ENCODE measurements at regions not wholly inside any gene's neighbourhood (a gene's known extent, or its start where the extent isn't known, plus 50 kb on each side); places are given as distances from the start of the nearest gene placed in this dataset.

DNA sequence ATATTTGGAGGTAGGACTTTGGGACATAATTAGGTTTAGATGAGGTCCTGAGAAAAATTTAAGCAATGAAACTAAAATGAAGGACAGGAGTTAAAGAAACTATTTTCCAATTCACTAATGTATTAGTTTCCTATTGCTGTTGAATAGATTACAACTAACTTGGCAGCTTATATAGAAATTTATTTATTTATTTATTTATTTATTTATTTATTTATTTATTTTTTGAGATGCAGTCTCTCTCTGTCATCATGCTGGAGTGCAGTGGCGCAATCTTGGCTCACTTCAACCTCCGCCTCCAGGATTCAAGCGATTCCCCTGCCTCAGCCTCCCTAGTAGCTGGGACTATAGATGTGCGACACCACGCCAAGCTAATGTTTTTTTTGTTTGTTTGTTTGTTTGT is 182.4 kb upstream of the ADCY2 start:
- Histone ChIP-seq H3K4me3 (no peak overlapping the region), H3K4me2 (no peak overlapping the region), H3K27me3 (no peaks in the 10 kb centered on the region), H3K9ac (no peak overlapping the region), H3K9me3 (no peaks in the 10 kb centered on the region), H3K4me1 (no peaks in the 10 kb centered on the region), H3K36me3 (no peaks in the 10 kb centered on the region), H3K27ac (no peak overlapping the region), H4K20me1 (no peaks in the 10 kb centered on the region)
- no peak for TF ChIP-seq Cebpa-rat (IDR thresholded peaks at IDR 0.05)

DNA sequence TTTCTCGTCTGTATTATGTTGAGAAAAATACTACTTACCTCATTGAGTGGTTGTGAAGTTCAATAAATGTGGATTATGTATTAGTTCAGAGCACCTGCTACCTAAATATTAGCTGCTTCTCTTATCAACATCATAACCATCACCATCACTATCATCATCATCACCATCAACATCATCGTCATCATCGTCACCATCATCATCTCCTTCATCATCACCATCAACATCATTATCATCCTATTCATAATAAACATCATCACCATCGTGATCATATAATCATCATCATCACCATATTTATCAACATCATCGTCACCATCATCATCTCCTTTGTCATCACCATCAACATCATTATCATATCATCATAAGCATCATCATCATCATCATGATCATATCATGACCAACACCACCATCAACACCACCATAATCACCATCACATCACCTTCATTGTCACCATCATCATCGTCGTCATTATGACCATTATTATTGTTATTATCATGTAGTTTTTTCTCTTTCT is 181.0 kb upstream of the ADCY2 start:
- H3K9me3 ChIP-seq: no peaks in the 10 kb centered on the region
- no peaks in the 10 kb centered on the region for H3K4me1 ChIP-seq
- no peak overlapping the region for H3K4me3 ChIP-seq
- H4K20me1 ChIP-seq: no peaks in the 10 kb centered on the region
- no peak for TF ChIP-seq Cebpa-rat (IDR thresholded peaks at IDR 0.05)
- H3K27me3 ChIP-seq: no peaks in the 10 kb centered on the region
- no peaks in the 10 kb centered on the region for H3K36me3 ChIP-seq
- no peak overlapping the region for H3K27ac ChIP-seq
- no peak overlapping the region for H3K9ac ChIP-seq
- no peak overlapping the region for H3K4me2 ChIP-seq

DNA sequence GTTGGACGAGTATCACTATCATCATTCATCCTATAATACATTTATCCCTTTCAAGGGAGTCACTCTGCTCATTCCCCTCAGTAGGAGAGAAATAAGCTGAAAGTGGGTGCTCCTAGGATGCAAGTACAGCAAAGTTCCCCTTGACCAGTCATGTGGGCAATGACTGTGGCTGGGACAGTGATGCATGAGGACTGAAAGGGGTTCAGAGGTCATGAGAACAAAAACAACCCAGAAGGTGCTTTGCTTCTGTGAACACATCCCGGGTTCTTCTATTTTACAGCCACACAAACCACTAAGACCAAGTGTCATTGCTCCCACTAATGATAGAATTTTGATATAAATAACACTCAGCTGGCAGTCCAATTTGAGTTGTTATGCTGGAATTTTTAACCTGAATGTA is 177.8 kb upstream of the ADCY2 start:
- TF ChIP-seq Cebpa-rat (IDR thresholded peaks at IDR 0.05): no peak
- no peaks in the 10 kb centered on the region for H3K36me3 ChIP-seq
- H3K9ac ChIP-seq: no peak overlapping the region
- H4K20me1 ChIP-seq: no peaks in the 10 kb centered on the region
- no peak overlapping the region for H3K4me2 ChIP-seq
- no peak overlapping the region for H3K4me3 ChIP-seq
- no peaks in the 10 kb centered on the region for H3K9me3 ChIP-seq
- H3K4me1 ChIP-seq: no peaks in the 10 kb centered on the region
- no peak overlapping the region for H3K27ac ChIP-seq
- H3K27me3 ChIP-seq: no peaks in the 10 kb centered on the region

DNA sequence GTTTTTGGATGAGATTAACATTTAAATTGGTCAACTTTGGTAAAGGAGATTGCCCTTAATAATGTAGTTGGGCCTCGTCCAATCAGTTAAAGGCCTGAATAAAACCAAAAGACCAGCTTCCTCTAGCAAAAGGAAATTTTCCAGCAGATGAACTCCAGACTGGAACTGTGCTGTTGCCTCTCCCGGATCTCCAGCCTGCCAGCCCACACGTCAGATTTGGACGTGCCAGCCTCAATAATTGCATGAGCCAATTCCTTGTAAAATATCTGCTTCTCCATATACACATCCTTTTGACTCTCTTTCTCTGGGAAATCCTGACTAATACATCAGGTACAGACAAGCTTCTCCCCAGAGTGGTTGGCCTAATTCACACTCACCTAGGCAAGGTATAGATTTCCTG is 175.8 kb upstream of the ADCY2 start:
- Histone ChIP-seq H3K4me2 (no peak overlapping the region), H3K27me3 (no peaks in the 10 kb centered on the region), H3K27ac (no peak overlapping the region), H3K4me3 (no peak overlapping the region), H3K9me3 (no peaks in the 10 kb centered on the region), H3K4me1 (no peaks in the 10 kb centered on the region), H4K20me1 (no peaks in the 10 kb centered on the region), H3K36me3 (no peaks in the 10 kb centered on the region), H3K9ac (no peak overlapping the region)
- TF ChIP-seq Cebpa-rat (IDR thresholded peaks at IDR 0.05): no peak

DNA sequence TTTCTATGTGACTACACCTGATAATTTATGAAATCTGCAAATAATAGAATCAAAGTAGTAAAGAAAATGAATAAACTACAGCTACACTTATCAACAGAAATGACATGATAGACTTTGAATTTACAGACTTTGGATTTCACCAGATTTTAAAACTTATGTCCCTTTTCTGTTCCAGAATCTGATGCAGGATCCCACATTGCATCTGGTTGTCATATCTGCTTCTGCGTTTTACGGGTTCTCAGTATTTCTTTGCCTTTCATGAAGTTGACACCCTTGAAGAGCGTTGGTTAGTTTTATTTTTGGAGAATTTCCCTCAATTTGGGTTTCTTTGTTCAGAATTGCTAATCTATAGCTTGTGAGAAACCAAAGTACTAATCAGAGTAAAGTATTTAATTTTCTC is 174.9 kb upstream of the ADCY2 start:
- no peak overlapping the region for H3K4me3 ChIP-seq
- H3K27ac ChIP-seq: no peak overlapping the region
- no peaks in the 10 kb centered on the region for H3K9me3 ChIP-seq
- H3K4me2 ChIP-seq: no peak overlapping the region
- no peak for TF ChIP-seq Cebpa-rat (IDR thresholded peaks at IDR 0.05)
- no peaks in the 10 kb centered on the region for H4K20me1 ChIP-seq
- no peak overlapping the region for H3K9ac ChIP-seq
- no peaks in the 10 kb centered on the region for H3K36me3 ChIP-seq
- no peaks in the 10 kb centered on the region for H3K27me3 ChIP-seq
- H3K4me1 ChIP-seq: no peaks in the 10 kb centered on the region

DNA sequence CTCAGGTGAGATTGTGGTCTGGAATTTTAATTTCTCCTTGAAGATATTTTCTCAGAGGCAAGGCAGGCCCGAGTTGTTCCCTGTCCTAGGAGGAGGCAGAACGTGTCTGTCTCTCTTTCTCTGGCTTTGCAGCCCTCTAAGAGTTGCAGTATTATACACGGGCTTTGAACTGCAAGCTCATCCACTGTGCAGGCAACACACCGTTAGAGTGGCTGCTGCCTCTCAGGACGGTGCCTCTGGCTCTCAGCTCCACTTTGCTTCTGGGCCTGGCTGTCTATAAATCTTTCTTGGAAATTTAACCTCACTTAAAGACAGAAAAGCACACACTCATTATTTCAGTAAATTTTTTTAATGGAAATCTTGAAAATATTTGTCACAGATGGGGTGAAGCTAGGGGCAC is 170.1 kb upstream of the ADCY2 start:
- no peak for TF ChIP-seq Cebpa-rat (IDR thresholded peaks at IDR 0.05)
- Histone ChIP-seq H3K4me2 (no peak overlapping the region), H3K27me3 (no peaks in the 10 kb centered on the region), H3K4me1 (no peaks in the 10 kb centered on the region), H3K4me3 (no peak overlapping the region), H3K9ac (no peak overlapping the region), H4K20me1 (no peaks in the 10 kb centered on the region), H3K9me3 (0 out of 2 replicates have a peak, but pooled peaks cover 3% of the 10 kb centered on the region), H3K36me3 (no peaks in the 10 kb centered on the region), H3K27ac (no peak overlapping the region)

DNA sequence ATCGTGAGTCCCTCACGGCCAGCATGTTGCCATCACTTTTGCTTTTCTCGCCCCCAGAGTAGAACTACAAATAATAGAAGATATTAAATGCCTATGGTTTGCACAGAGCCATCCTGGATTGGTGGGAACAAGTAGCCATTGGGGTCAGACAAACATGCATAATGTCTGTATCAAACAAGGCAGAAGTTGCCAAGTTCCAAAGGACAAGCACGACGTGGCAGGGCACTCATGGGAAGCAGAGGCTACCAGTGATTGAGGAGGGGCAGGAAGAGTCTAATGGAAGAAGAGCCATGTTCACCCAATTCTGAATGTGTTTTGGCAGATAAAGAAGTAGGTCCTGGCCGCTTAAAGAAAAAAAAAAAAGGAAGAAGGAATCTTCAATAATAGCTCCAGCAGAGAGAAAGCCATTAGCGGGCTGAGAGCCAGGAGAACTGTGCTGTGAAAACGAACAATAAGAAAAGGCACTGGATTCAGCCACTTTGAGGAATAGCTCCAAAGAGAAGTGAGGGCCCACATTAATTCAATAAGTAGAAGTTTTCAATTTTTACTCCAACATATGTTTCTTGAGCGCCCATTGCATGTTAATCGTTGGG is 153.7 kb upstream of the ADCY2 start:
- no peak overlapping the region for H3K9ac ChIP-seq
- H4K20me1 ChIP-seq: no peaks in the 10 kb centered on the region
- no peak for TF ChIP-seq Cebpa-rat (IDR thresholded peaks at IDR 0.05)
- no peaks in the 10 kb centered on the region for H3K9me3 ChIP-seq
- no peaks in the 10 kb centered on the region for H3K36me3 ChIP-seq
- H3K4me1 ChIP-seq: no peaks in the 10 kb centered on the region
- H3K27me3 ChIP-seq: no peaks in the 10 kb centered on the region
- H3K27ac ChIP-seq: no peak overlapping the region
- no peak overlapping the region for H3K4me2 ChIP-seq
- no peak overlapping the region for H3K4me3 ChIP-seq

DNA sequence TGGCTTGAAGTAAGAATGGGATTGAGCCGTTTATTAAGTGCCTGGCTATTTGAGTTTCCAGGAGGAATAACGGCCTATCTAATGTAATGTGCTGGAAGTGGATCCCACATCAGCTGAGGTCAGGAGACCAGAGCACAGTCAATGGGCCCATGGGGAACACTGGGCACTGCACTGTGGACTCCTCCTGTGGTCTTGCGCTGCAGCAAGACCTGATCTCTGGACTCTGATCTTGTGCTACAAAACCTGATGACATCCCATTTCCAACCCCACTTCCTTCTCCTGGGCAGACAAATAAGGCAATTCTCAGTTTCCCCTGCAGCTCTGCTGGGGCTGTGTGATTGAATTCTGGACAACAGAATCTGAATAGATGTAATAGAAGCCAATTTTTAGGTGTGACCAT is 151.7 kb upstream of the ADCY2 start:
- Histone ChIP-seq H3K27ac (no peak overlapping the region), H3K27me3 (no peaks in the 10 kb centered on the region), H3K4me3 (no peak overlapping the region), H3K4me2 (no peak overlapping the region), H3K4me1 (no peaks in the 10 kb centered on the region), H3K9me3 (no peaks in the 10 kb centered on the region), H4K20me1 (no peaks in the 10 kb centered on the region), H3K9ac (no peak overlapping the region), H3K36me3 (no peaks in the 10 kb centered on the region)
- no peak for TF ChIP-seq Cebpa-rat (IDR thresholded peaks at IDR 0.05)

DNA sequence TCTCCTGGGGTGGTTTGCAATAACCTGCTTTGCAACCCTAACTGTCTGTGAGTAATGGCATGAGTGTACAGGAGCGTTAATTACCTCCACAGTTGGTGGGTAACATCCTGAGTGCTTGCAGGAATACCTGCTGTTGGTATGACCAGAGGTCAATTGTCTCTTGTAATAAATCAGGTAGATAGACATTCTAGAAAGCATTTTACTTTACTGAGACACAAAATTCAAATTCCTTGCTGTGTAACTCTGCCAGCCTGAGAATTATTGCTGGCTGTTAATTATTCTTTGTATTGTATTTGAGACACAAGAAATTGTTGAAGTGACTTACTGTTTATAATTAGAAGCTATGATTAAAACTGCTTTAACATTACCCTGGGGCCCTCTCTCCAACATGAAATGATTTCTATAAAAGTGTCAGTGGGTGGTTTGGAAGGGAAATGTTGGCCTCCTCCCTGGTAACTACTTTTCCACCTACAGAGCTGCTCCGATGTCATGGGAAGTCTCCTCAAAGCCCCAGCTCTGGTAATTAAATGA is 150.8 kb upstream of the ADCY2 start:
- no peaks in the 10 kb centered on the region for H4K20me1 ChIP-seq
- TF ChIP-seq Cebpa-rat (IDR thresholded peaks at IDR 0.05): no peak
- no peaks in the 10 kb centered on the region for H3K9me3 ChIP-seq
- no peak overlapping the region for H3K4me3 ChIP-seq
- no peak overlapping the region for H3K4me2 ChIP-seq
- no peaks in the 10 kb centered on the region for H3K4me1 ChIP-seq
- no peak overlapping the region for H3K27ac ChIP-seq
- H3K9ac ChIP-seq: no peak overlapping the region
- H3K36me3 ChIP-seq: no peaks in the 10 kb centered on the region
- H3K27me3 ChIP-seq: no peaks in the 10 kb centered on the region

DNA sequence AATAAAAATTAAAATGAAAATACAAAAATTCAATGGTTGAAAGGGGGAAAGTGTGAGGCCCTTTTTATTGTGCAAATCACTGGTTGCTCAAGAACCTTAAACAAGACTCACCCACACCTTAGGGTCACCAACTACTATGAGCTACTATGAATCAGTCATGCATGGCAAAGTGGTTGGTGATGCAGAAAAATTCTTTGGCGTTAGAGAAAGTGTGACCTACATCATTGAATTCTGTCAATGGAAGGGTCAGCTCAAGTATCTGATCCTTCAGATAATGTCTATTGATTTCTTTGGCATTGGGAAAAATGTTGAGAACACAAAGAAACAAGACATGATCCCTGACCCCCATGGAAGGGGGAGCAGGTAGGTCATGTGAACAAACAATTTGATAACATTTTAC is 149.7 kb upstream of the ADCY2 start:
- Histone ChIP-seq H3K27ac (no peak overlapping the region), H3K36me3 (no peaks in the 10 kb centered on the region), H3K27me3 (no peaks in the 10 kb centered on the region), H3K9me3 (no peaks in the 10 kb centered on the region), H4K20me1 (no peaks in the 10 kb centered on the region), H3K4me1 (no peaks in the 10 kb centered on the region), H3K4me3 (no peak overlapping the region), H3K9ac (no peak overlapping the region), H3K4me2 (no peak overlapping the region)
- TF ChIP-seq Cebpa-rat (IDR thresholded peaks at IDR 0.05): no peak

DNA sequence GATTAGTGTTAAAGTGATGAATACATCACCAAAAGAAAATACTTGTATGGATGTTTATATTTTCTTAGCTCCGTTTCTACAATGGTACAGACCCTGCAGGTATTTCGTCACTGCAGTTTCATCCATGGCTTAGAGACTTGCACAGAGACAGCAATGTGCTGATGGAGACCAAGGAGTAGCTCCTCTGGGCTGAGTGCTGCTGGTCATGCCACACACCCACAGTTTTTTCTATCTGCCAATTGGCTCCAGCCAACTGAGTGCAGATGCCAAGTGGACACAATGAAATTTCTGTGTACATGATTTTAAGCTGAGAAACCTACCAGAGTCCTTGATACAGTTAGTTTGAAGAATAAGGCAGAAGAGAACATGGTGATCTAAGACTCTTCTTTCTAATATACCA is 145.9 kb upstream of the ADCY2 start:
- Histone ChIP-seq H3K4me1 (no peaks in the 10 kb centered on the region), H4K20me1 (no peaks in the 10 kb centered on the region), H3K4me3 (no peak overlapping the region), H3K4me2 (no peak overlapping the region), H3K9ac (no peak overlapping the region), H3K9me3 (no peaks in the 10 kb centered on the region), H3K27ac (no peak overlapping the region), H3K36me3 (no peaks in the 10 kb centered on the region), H3K27me3 (no peaks in the 10 kb centered on the region)
- TF ChIP-seq Cebpa-rat (IDR thresholded peaks at IDR 0.05): no peak
